ENCODE measurements at regions not wholly inside any gene's neighbourhood (a gene's known extent, or its start where the extent isn't known, plus 50 kb on each side); places are given as distances from the start of the nearest gene placed in this dataset.

DNA sequence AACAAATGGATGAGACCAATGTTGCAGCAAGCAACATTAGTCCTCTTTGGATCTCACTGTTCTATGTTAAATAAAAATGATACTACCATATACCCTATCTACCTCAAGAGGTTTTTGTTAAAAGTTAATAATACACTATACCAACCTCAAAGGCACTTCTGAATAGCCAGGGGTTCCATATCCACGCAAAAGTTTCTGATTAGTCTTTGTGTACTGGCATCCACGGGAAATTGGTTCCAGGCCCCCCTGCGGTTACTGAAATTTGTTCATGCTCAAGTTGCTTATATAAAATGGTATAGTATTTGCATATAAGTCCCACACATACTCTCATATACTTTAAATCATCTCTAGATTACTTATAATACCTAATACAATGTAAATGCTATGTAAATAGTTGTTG lies 585.7 kb downstream of the INSC start:
- H3K27me3 ChIP-seq: no peaks in the 10 kb centered on the region
- DNase-seq (no peak), ATAC-seq (no peak)
- H3K9me3 ChIP-seq: peaks cover 0 to 9% (median 0%) of the 10 kb centered on the region in 11 donors
- H3K36me3 ChIP-seq: no peaks in the 10 kb centered on the region
- H3K4me3 ChIP-seq: no peak overlapping the region
- H3K4me1 ChIP-seq: no peaks in the 10 kb centered on the region
- TF ChIP-seq, protein P1, sequence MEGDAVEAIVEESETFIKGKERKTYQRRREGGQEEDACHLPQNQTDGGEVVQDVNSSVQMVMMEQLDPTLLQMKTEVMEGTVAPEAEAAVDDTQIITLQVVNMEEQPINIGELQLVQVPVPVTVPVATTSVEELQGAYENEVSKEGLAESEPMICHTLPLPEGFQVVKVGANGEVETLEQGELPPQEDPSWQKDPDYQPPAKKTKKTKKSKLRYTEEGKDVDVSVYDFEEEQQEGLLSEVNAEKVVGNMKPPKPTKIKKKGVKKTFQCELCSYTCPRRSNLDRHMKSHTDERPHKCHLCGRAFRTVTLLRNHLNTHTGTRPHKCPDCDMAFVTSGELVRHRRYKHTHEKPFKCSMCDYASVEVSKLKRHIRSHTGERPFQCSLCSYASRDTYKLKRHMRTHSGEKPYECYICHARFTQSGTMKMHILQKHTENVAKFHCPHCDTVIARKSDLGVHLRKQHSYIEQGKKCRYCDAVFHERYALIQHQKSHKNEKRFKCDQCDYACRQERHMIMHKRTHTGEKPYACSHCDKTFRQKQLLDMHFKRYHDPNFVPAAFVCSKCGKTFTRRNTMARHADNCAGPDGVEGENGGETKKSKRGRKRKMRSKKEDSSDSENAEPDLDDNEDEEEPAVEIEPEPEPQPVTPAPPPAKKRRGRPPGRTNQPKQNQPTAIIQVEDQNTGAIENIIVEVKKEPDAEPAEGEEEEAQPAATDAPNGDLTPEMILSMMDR (IDR thresholded peaks at IDR 0.05): no peak
- 95 to 96% methylated on average over 3 of the region's 3 CpGs for WGBS, 2 donors
- H3K27ac ChIP-seq: no peak overlapping the region
- intact Hi-C loops (cut with DNase I): no loop called here

DNA sequence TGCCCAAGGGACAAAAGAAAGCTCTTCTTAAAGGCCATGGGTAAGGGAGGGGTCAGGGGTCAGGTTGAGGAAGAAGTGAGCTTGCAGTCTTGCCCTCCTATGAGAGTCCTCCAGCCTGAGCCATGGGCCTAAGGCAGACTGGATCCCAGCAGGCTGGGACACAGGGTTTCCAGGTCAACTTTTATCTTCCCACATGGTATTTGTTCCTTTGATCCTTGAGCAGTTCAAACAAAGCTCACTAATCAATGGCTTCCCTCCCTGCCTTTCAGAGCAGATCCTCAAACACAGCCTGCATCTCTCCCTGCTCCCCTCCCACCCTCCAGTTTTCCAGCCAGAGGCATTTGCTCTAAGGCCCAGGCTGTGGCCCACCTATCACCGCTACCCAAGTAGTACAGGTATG lies 589.3 kb downstream of the INSC start:
- H3K9me3 ChIP-seq: peaks cover 0 to 11% (median 0%) of the 10 kb centered on the region in 11 donors
- no peaks in the 10 kb centered on the region for H3K36me3 ChIP-seq
- no peak overlapping the region for H3K4me3 ChIP-seq
- ATAC-seq (no peak), DNase-seq (no peak)
- no peaks in the 10 kb centered on the region for H3K27me3 ChIP-seq
- no peak overlapping the region for H3K27ac ChIP-seq
- intact Hi-C loops (cut with DNase I): no loop called here
- WGBS, 2 donors: 100% methylated on average over 1 of the region's 1 CpG
- H3K4me1 ChIP-seq: peaks cover 0 to 12% (median 4%) of the 10 kb centered on the region in 9 donors
- TF ChIP-seq, protein P1 (IDR thresholded peaks at IDR 0.05): no peak

DNA sequence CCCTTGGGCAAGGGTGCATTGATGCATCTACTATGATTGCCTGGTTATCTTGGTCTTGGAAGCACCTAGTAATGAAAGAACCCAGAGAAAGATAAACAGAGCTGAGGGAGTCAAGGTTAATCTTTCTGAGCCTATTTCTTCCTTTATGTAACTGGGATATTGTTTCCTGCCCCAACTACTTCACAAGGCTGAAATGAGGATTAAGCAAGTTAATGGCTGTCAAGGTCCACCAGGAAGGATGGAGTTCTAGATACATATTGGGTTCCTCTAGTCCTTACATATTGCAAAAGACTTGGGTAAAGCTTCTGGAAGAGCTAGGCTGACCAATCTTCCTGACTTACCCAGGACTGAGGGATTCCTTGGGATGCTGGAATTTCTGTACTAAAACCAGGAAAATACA lies 589.8 kb downstream of the INSC start:
- H3K36me3 ChIP-seq: no peaks in the 10 kb centered on the region
- peaks cover 0 to 11% (median 0%) of the 10 kb centered on the region in 11 donors for H3K9me3 ChIP-seq
- DNase-seq: no peak
- no peak overlapping the region for H3K27ac ChIP-seq
- no peak for ATAC-seq
- intact Hi-C loops (cut with DNase I): no loop called here
- TF ChIP-seq, protein P1 (IDR thresholded peaks at IDR 0.05): no peak
- no peaks in the 10 kb centered on the region for H3K27me3 ChIP-seq
- H3K4me3 ChIP-seq: no peak overlapping the region
- H3K4me1 ChIP-seq: peaks cover 0 to 12% (median 4%) of the 10 kb centered on the region in 9 donors

DNA sequence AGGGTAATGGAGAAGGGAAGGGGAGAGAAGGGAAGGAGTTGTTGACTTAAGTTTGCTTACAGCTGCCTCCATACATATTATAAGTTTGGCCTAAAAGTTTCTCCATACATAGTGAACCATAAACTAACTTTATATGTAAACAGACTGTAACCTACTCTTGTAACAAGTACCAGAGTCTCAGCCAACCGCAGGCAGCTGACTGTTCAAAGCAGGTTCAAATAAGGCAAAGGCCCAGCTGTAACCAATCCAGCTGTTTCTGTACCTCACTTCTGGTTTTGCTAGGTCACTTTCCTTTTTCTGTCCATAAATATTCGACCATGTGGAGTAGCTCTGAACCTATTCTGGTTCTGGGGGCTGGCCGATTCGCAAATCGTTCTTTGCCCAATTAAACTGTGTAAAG lies 591.2 kb downstream of the INSC start:
- no peaks in the 10 kb centered on the region for H3K36me3 ChIP-seq
- 92 to 94% methylated on average over 5 of the region's 5 CpGs for WGBS, 2 donors
- TF ChIP-seq, protein P1 (IDR thresholded peaks at IDR 0.05): no peak
- no peak for ATAC-seq
- H3K27ac ChIP-seq: no peak overlapping the region
- DNase-seq: no peak
- H3K27me3 ChIP-seq: no peaks in the 10 kb centered on the region
- H3K4me3 ChIP-seq: no peak overlapping the region
- intact Hi-C loops (cut with DNase I): no loop called here
- peaks cover 0 to 11% (median 0%) of the 10 kb centered on the region in 11 donors for H3K9me3 ChIP-seq
- peaks cover 0 to 18% (median 4%) of the 10 kb centered on the region in 9 donors for H3K4me1 ChIP-seq

Data from heart right ventricle (tissue), 16 donors.